DOHH2 (cell line): ENCODE measurements at regions not wholly inside any gene's neighbourhood (a gene's known extent, or its start where the extent isn't known, plus 50 kb on each side); places are given as distances from the start of the nearest gene placed in this dataset.

ENCODE experiments used
- CTCF ChIP-seq: fragments of 200-600 bp; sonication (generic); IDR thresholded peaks from one replicate; pipeline ENCODE4 v1.5.1; 2014; ENCODE audit warnings: antibody characterized with exemption, mild to moderate bottlenecking, low read depth, low read length; ENCODE audit not compliant: poor library complexity, severe bottlenecking
- EZH2phosphoT487 ChIP-seq: fragments of 200-600 bp; sonication (generic); IDR thresholded peaks from 2 replicates; pipeline ENCODE4 v1.6.1; 2017; ENCODE audit warnings: borderline replicate concordance, mild to moderate bottlenecking, antibody characterized with exemption, low read length, moderate library complexity, mixed read lengths

GRCh38 chr6:155830531-155830930, 374.9 kb upstream of the NOX3 start:
- no peak for TF ChIP-seq CTCF
- no peak for TF ChIP-seq EZH2phosphoT487
